ENCODE measurements at regions not wholly inside any gene's neighbourhood (a gene's known extent, or its start where the extent isn't known, plus 50 kb on each side); places are given as distances from the start of the nearest gene placed in this dataset.

DNA sequence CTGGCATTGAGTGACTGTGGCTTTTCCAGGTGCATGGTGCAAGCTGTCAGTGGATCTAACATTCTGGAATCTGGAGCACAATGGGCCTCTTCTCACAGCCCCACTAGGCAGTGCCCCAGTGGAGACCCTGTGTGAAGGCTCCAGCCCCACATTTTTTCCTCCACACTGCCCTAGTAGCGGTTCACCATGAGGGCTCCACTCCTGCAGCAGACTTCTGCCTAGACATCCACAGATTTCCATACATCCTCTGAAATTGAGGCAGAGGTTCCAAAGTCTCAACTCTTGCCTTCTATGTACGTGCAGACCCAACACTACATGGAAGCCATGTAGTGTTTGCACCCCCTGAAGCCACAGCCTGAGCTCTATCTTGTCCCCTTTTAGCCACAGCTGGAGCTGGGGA is 118.0 kb upstream of the BMP5 start:
- TF ChIP-seq CTCF (IDR thresholded peaks at IDR 0.05; ENCODE audit: insufficient read depth, missing control alignments) = no peak
- DNase-seq (ENCODE audit: insufficient read length, low spot score) = no peak
- FAIRE-seq = no peak

GRCh38 chr6:55992546-55992945 is 117.2 kb upstream of the BMP5 start:
- no peak for TF ChIP-seq CTCF (IDR thresholded peaks at IDR 0.05; ENCODE audit: insufficient read depth, missing control alignments)
- no peak for DNase-seq (ENCODE audit: insufficient read length, low spot score)
- no peak for FAIRE-seq

DNA sequence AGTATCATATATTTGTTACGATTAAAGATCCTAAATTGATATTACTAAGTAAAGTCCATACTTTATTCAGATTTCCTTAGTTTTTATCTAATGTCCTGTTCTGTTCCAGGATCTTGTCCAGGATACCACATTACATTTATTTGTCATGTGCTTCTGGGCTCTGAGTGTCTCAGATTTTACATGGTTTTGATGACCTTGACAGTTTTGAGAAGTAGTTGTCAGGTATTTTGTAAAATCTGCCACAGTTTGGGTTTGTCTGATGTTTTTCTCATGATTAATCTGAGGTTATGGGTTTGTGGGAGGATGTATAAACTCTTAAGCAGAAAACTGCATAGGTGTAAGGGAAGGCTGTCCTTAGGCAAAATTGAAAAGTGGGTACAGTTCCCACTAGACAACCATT is 109.9 kb upstream of the BMP5 start:
- FAIRE-seq (no peak), DNase-seq (ENCODE audit: insufficient read length, low spot score) (no peak)
- no peak for TF ChIP-seq CTCF (IDR thresholded peaks at IDR 0.05; ENCODE audit: insufficient read depth, missing control alignments)

DNA sequence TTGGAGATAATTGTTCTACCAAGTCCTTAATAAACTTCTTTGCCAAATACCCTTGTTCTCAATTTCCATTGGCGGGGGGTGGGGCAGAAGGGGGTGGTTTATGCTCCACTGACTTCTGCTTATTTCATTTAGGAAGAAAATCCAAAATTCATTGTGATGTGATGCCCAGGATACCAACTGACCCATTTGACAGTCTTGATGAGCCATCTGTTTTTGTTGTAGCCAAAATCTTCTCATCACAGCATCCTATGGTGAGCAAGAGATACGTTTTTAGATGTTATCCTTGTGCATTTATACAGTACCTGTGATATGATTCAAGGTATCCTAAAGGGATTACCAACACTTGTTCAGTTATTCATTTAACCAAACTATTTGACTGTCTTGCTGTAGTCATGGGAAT is 108.5 kb upstream of the BMP5 start:
- no peak for TF ChIP-seq CTCF (IDR thresholded peaks at IDR 0.05; ENCODE audit: insufficient read depth, missing control alignments)
- DNase-seq (ENCODE audit: insufficient read length, low spot score) = no peak
- FAIRE-seq = no peak

- FAIRE-seq = no peak
- DNase-seq (ENCODE audit: insufficient read length, low spot score) = no peak
These were observed 106.3 kb upstream of the BMP5 start for GRCh38 chr6:55981660-55982059.

DNA sequence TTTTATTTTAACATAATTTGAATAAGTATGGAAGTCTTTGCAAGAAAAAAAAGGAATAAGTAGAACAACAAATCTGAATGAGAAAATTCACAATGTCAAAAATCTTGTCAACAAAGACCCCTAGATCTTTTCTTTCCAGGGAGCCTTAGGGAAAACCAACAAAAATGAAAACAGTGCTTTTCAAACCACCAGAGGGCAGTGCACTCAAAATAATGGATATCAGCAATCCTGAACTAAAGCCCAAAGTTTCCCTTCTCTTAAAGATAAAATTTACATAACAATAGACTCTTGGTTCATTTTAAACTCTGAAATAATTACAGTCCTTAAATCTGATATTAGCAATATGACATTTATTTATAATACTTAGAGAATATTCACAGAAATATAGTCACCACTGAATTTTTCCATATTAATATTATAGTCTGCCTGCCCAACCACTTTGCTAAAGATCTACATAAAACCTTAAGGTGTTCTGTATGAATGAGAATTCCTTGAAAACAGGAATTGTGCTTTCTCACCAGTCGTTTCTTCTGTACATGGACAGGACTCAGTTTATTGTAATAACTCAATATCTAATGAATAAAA is 105.3 kb upstream of the BMP5 start:
- DNase-seq (ENCODE audit: insufficient read length, low spot score) (no peak), FAIRE-seq (peak; percentile 25)
- TF ChIP-seq CTCF (IDR thresholded peaks at IDR 0.05; ENCODE audit: insufficient read depth, missing control alignments) = peak; percentile 72

More at GRCh38 chr6:55981660-55982059, 106.3 kb upstream of the BMP5 start:
- TF ChIP-seq CTCF (IDR thresholded peaks at IDR 0.05; ENCODE audit: insufficient read depth, missing control alignments) = no peak

GRCh38 chr6:55979526-55979925 is 104.1 kb upstream of the BMP5 start:
- DNase-seq (ENCODE audit: insufficient read length, low spot score) (no peak), FAIRE-seq (peak; percentile 69)
- no peak for TF ChIP-seq CTCF (IDR thresholded peaks at IDR 0.05; ENCODE audit: insufficient read depth, missing control alignments)
